ENCODE measurements at regions not wholly inside any gene's neighbourhood (a gene's known extent, or its start where the extent isn't known, plus 50 kb on each side); places are given as distances from the start of the nearest gene placed in this dataset.

GRCh38 chr3:73716418-73716817, 91.7 kb upstream of the PDZRN3 start:
- TF ChIP-seq CTCF (IDR thresholded peaks at IDR 0.05; ENCODE audit: poor library complexity, severe bottlenecking) (no peak), POLR2AphosphoS5 (IDR thresholded peaks at IDR 0.05) (no peak), TAF1 (IDR thresholded peaks at IDR 0.05; ENCODE audit: low read depth) (no peak), EZH2 (IDR thresholded peaks at IDR 0.05; ENCODE audit: borderline replicate concordance, insufficient read depth, low read length, poor library complexity, severe bottlenecking) (no peak), REST (IDR thresholded peaks at IDR 0.05; ENCODE audit: borderline replicate concordance) (no peak), RAD21 (conservative IDR thresholded peaks at IDR 0.05) (no peak), SMC3 (conservative IDR thresholded peaks at IDR 0.05; ENCODE audit: poor library complexity) (no peak), MXI1 (conservative IDR thresholded peaks at IDR 0.05; ENCODE audit: poor library complexity, severe bottlenecking) (no peak), EP300 (conservative IDR thresholded peaks at IDR 0.05; ENCODE audit: poor library complexity, severe bottlenecking) (no peak)
